PC-9 (cell line): ENCODE measurements at regions not wholly inside any gene's neighbourhood (a gene's known extent, or its start where the extent isn't known, plus 50 kb on each side); places are given as distances from the start of the nearest gene placed in this dataset.

ENCODE experiments used
- BruUV-seq: library from RNA; stranded (reverse); fragments of 400-500 nt; replicated peaks from 2 replicates; lab custom pipeline; 2021; lab: Mats Ljungman, UMichigan
- CTCF ChIA-PET: fragments of 300-600 bp; sonication (Branson Sonifier 250); formaldehyde crosslinking; loops from one replicate; lab custom pipeline; 2022; ENCODE audit warnings: antibody characterized with exemption; lab: Charles Lee
- POLR2A ChIA-PET: fragments of 300-600 bp; sonication (Branson Sonifier 250); formaldehyde crosslinking; loops from one replicate; lab custom pipeline; 2022; ENCODE audit warnings: antibody characterized with exemption; ENCODE audit not compliant: unreplicated experiment; lab: Charles Lee
- DNase-seq, 2 experiments: peaks; one replicate each; pipeline versions ENCODE4 v3.0.0 to v3.0.0-alpha.2; 2015 to 2022; ENCODE audit warnings: mixed read lengths in 1 of 2
- H2AFZ ChIP-seq: fragments of 200-600 bp; sonication (generic); 2 replicates; pipeline ENCODE4 v1.8.1; 2017; ENCODE audit warnings: antibody characterized with exemption
- H3F3A ChIP-seq: fragments of 200-600 bp; sonication (generic); 2 replicates; pipeline ENCODE4 v1.8.1; 2017; ENCODE audit warnings: antibody characterized with exemption, mild to moderate bottlenecking, low read depth; ENCODE audit not compliant: insufficient read depth
- H3K27ac ChIP-seq: fragments of 200-600 bp; sonication (generic); 2 replicates; pipeline ENCODE4 v1.6.1; 2016; ENCODE audit warnings: mixed run types
- H3K27me3 ChIP-seq: fragments of 200-600 bp; sonication (generic); 2 replicates; pipeline ENCODE4 v1.6.1; 2016; ENCODE audit warnings: low read depth, mixed run types; ENCODE audit not compliant: insufficient read depth
- H3K36me3 ChIP-seq: fragments of 200-600 bp; sonication (generic); 2 replicates; pipeline ENCODE4 v1.6.1; 2016; ENCODE audit warnings: low read depth, mixed run types
- H3K4me1 ChIP-seq: fragments of 200-600 bp; sonication (generic); replicated peaks from 2 replicates; pipeline ENCODE4 v1.6.1; 2016; ENCODE audit warnings: mixed run types; ENCODE audit not compliant: insufficient read depth
- H3K4me2 ChIP-seq: fragments of 200-600 bp; sonication (generic); 2 replicates; pipeline ENCODE4 v1.6.1; 2017; ENCODE audit warnings: mixed run types
- H3K4me3 ChIP-seq: fragments of 200-600 bp; sonication (generic); 2 replicates; pipeline ENCODE4 v1.6.1; 2016; ENCODE audit warnings: mixed run types
- H3K79me2 ChIP-seq: fragments of 200-600 bp; sonication (generic); 2 replicates; pipeline ENCODE4 v1.6.1; 2017; ENCODE audit warnings: low read depth, mixed run types
- H3K9me2 ChIP-seq: fragments of 200-600 bp; sonication (generic); 2 replicates; pipeline ENCODE4 v1.8.1; 2017; ENCODE audit warnings: mild to moderate bottlenecking; ENCODE audit not compliant: insufficient read depth
- H3K9me3 ChIP-seq: fragments of 200-600 bp; sonication (generic); 2 replicates; pipeline ENCODE4 v1.8.1; 2016; ENCODE audit warnings: low read depth; ENCODE audit not compliant: insufficient read depth
- H4K20me1 ChIP-seq: fragments of 200-600 bp; sonication (generic); 2 replicates; pipeline ENCODE4 v1.8.1; 2017; ENCODE audit not compliant: insufficient read depth
- EZH2 ChIP-seq: fragments of 200-600 bp; sonication (generic); IDR thresholded peaks from 2 replicates; pipeline ENCODE4 v1.8.0; 2017; ENCODE audit warnings: antibody characterized with exemption, low read depth
- intact Hi-C: fragments of 100-400 bp; cut with micrococcal nuclease; formaldehyde crosslinking; loops from one replicate; pipeline ENCODE4 v1.10.0; 2022; ENCODE audit not compliant: unreplicated experiment
- TF ChIP-seq, protein P1 (sequence below): fragments of 200-600 bp; sonication (generic); conservative IDR thresholded peaks from 2 replicates; pipeline ENCODE4 v1.6.1; 2017; ENCODE audit warnings: mixed run types, antibody characterized with exemption, mild to moderate bottlenecking, moderate library complexity

DNA sequence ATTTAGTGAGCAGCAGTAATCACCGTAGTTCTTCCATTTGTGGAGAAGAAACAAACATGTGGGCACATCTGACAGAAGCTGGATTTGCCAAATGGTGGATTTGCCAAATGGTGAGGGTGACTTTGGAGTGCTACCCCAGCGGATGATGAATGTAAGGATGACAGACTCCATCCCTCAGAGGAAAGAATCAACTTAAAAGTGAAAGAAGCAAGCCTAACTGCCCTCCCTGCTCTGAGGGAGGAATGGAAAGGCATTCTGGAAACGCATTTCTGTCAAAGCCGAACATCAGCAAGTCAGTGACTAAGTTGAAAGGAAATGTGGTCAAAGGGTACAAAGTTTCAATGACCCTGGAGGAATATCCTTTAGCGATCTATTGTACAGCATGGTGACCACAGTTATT lies 143.5 kb downstream of the GPBP1 start:
- no peak overlapping the region for H2AFZ ChIP-seq
- H3K9me2 ChIP-seq: no peaks in the 10 kb centered on the region
- no peak overlapping the region for H3K4me3 ChIP-seq
- H3K27me3 ChIP-seq: no peaks in the 10 kb centered on the region
- H3K79me2 ChIP-seq: no peaks in the 10 kb centered on the region
- POLR2A ChIA-PET: interaction anchor here (0.6 kb wide), 1 partner anchor 498 kb away, joined by 3 read pairs; no protein-coding TSS in a partner anchor
- no peaks in the 10 kb centered on the region for H3K36me3 ChIP-seq
- H3F3A ChIP-seq: peaks cover 8% of the 10 kb centered on the region; the same call in 1 of the 2 replicates
- no peak overlapping the region for H3K27ac ChIP-seq
- CTCF ChIA-PET: no interaction called here
- TF ChIP-seq EZH2: no peak
- TF ChIP-seq, protein P1, sequence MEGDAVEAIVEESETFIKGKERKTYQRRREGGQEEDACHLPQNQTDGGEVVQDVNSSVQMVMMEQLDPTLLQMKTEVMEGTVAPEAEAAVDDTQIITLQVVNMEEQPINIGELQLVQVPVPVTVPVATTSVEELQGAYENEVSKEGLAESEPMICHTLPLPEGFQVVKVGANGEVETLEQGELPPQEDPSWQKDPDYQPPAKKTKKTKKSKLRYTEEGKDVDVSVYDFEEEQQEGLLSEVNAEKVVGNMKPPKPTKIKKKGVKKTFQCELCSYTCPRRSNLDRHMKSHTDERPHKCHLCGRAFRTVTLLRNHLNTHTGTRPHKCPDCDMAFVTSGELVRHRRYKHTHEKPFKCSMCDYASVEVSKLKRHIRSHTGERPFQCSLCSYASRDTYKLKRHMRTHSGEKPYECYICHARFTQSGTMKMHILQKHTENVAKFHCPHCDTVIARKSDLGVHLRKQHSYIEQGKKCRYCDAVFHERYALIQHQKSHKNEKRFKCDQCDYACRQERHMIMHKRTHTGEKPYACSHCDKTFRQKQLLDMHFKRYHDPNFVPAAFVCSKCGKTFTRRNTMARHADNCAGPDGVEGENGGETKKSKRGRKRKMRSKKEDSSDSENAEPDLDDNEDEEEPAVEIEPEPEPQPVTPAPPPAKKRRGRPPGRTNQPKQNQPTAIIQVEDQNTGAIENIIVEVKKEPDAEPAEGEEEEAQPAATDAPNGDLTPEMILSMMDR: no peak
- peaks cover 13% of the 10 kb centered on the region for H3K4me1 ChIP-seq
- no peaks in the 10 kb centered on the region for H3K9me3 ChIP-seq
- DNase-seq: no peak
- H3K4me2 ChIP-seq: no peak overlapping the region
- intact Hi-C loops: no loop called here
- no TSS peak for BruUV-seq
- no peaks in the 10 kb centered on the region for H4K20me1 ChIP-seq

DNA sequence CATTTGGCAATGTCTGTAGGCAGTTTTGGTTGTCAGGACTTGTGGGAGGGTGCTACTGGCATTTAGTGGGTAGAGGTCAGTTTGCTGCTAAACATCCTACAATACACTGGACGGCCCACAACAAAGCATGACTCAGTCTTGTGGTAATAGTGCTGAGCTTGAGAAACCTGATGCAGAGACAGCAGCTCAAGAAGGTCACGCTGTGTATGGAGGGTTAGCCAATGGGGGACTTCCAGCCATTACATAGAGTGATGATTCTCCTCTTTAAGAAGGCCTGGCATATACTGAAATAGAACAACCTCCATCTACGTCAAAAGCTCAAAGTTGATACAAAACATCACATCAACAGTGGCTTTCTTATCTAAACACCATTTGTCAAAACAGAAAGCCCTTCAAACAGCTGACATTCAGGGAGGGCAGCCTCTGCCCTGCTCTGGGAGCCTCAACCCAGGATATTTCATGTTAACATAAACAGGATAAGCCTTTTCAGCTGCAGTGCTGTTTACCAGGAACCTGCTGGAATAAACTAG lies 143.0 kb downstream of the GPBP1 start:
- no peaks in the 10 kb centered on the region for H4K20me1 ChIP-seq
- no peaks in the 10 kb centered on the region for H3K9me2 ChIP-seq
- H2AFZ ChIP-seq: no peak overlapping the region
- no peak overlapping the region for H3K4me2 ChIP-seq
- H3K36me3 ChIP-seq: no peaks in the 10 kb centered on the region
- H3K4me1 ChIP-seq: peaks cover 13% of the 10 kb centered on the region
- H3K4me3 ChIP-seq: no peak overlapping the region
- CTCF ChIA-PET: interaction anchor here (0.5 kb wide), 1 partner anchor 1811 kb away, joined by 3 read pairs; no protein-coding TSS in a partner anchor
- peaks cover 8% of the 10 kb centered on the region; the same call in 1 of the 2 replicates for H3F3A ChIP-seq
- no TSS peak for BruUV-seq
- TF ChIP-seq, protein P1: no peak
- TF ChIP-seq EZH2: no peak
- POLR2A ChIA-PET: interaction anchor here (0.6 to 0.8 kb wide), 2 partner anchors 499 to 769 kb away, joined by 3 to 6 read pairs; no protein-coding TSS in a partner anchor
- H3K9me3 ChIP-seq: no peaks in the 10 kb centered on the region
- no peaks in the 10 kb centered on the region for H3K79me2 ChIP-seq
- no peak overlapping the region for H3K27ac ChIP-seq
- intact Hi-C loops: no loop called here
- DNase-seq: peak; percentile 43 to 60
- no peaks in the 10 kb centered on the region for H3K27me3 ChIP-seq

DNA sequence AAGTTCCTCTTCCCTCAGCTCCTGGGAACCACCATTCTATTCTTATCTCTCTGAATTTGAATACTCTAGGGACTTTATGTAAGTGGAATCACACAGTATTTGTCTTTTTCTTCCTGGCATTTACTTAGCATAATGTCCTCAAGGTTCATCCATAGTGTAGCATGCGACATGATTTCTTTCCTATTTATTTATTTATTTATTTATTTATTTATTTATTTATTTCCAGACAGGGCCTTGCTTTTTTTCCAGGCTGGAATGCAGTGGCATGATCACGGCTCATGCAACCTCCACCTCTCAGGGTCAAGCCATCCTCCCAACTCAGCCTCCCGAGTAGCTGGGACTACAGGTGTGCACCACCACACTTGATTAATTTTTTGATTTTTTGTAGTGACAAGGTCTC lies 142.1 kb downstream of the GPBP1 start:
- TF ChIP-seq, protein P1: no peak
- no peak for TF ChIP-seq EZH2
- Histone ChIP-seq H4K20me1 (no peaks in the 10 kb centered on the region), H3K79me2 (no peaks in the 10 kb centered on the region), H3K4me1 (peaks cover 13% of the 10 kb centered on the region), H3K4me2 (no peak overlapping the region), H3K9me3 (no peaks in the 10 kb centered on the region), H3K27ac (no peak overlapping the region), H2AFZ (no peak overlapping the region), H3F3A (peaks cover 8% of the 10 kb centered on the region; the same call in 1 of the 2 replicates), H3K9me2 (no peaks in the 10 kb centered on the region), H3K27me3 (no peaks in the 10 kb centered on the region), H3K4me3 (no peak overlapping the region), H3K36me3 (no peaks in the 10 kb centered on the region)
- ChIA-PET CTCF (no interaction called here), POLR2A (no interaction called here)
- intact Hi-C loops: no loop called here
- no peak for DNase-seq
- no TSS peak for BruUV-seq
